CD4-positive, alpha-beta T cell treated with Interferon alpha-2 for 1 hour (primary cell): ENCODE measurements at regions not wholly inside any gene's neighbourhood (a gene's known extent, or its start where the extent isn't known, plus 50 kb on each side); places are given as distances from the start of the nearest gene placed in this dataset.

ENCODE experiments used
- DNase-seq, 2 donors: peaks; one replicate each; pipeline ENCODE4 v3.0.0-alpha.2; 2020 to 2022

GRCh38 chr3:107992976-107993684 lies 97.7 kb downstream of the CD47 start:
- peak in 1 of 2 donors; percentile 42 for DNase-seq

GRCh38 chr3:107990926-107991325 lies 99.9 kb downstream of the CD47 start:
- DNase-seq: no peak

DNA sequence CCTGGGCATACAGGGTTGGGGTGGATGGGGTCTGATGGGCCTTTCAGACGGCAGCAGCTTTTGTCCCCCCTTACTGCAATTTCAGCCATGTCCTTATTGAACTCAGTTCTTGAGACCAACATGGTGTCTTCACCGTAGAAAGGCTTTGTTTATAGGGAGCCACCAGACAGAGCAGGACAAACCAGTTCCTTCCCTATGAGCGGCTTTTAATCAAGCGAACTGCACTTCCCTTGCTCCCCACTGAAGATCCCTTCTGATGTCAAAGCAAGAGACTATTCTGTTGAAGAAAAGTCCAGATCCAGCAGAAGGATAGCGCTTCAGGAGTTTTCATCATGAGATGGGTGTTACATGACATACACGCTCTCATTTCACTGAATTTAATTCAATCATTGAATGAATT lies 100.4 kb downstream of the CD47 start:
- no peak for DNase-seq

DNA sequence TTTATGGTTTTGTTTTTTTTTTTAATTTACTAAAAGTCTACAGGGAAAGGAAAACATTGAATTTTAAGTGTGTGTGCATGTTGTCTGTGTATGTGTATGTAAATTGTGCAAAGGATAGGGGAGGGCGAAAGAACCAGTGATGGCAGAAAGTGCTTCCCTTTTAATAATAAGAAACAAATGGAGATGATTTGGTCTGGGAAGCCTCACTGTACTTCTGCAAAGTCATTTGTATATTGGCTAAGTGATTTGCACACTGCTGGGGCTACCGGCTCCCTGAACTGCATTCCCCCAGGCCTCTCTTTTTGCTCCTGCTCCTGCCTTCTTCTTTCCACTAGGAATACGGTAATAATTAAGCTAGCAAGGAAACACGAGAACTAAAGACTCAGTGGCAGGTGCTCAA lies 101.2 kb downstream of the CD47 start:
- DNase-seq: no peak

DNA sequence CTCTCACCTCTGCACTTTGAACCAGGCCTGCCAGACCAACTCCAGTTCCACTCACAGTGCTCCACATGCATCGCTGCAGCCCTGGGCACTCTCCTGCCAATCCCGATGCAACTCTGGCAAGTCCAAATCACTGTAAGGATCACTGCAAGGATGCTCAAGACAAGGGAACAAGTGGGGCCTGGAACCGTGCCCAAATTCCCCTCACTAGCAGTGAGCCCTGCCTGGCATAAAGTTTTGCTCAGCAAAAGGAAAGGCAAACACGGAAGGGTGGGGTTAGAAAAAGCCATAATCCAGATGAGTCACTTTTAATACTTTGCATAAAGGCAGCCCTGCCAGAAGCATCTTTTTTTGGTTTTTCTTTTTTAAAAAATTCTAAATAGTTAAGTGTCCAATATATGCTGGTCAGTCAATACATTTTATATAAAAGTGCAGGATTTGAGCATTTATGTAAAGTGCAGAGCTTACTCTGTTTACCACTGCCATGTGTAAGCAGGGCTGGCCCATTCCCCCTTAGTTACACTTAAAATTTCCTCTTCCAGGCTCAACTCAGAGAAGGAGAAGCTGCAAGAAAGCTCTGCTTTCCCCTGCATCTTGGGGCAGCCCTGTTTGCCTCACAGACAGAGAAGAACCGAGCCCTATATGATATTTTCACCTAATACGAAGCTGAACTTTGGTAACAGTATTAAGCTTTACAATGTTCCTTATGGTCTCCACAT lies 102.2 kb downstream of the CD47 start:
- DNase-seq: peak; percentile 27 to 32

DNA sequence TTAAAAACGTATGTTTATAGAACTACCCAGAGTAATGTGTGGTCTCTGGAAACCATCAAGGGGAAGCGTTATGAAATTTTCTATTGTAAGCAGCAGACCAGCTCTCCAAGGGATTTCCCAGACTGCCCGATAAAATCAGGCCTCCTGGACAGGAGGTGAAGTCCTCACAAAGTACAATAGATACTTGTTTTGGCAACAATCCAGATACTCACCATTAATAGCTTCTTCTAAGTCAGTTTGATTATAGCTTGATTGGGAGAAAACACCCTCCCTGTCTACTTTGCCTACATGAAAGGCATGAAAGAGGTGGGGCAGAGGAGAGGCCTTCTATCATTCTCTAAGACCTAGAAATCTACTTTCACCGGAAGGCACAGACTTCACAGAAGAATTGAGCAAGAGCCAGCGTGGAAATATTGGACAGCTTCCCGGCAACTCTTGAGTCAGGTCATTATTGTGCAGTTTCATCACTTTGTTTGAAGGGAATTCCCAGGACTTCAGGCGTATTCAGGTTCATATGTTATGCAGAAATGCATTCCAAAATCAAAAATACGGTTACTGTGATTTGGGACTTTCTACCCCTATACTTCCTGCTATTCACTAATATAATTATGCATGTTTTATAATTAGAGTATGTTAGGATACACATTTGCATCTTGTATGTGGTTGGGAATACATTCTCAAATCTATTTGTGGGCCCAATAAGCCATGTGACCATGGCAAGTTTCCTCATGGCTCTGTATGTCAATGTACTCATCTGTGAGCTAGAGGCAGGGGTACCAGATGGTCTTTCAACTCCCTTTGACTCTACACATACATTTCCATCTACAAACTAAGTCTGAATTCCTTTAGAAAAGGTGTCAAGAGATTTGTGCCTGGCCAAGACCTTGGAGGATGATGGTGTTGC lies 103.5 kb downstream of the CD47 start:
- peak in 1 of 2 donors; percentile 54 for DNase-seq

GRCh38 chr3:107986505-107986904 lies 104.3 kb downstream of the CD47 start:
- DNase-seq: no peak

- peak; percentile 34 to 41 for DNase-seq
Observed at GRCh38 chr3:107985496-107985895, 105.3 kb downstream of the CD47 start.

- DNase-seq: no peak
Observed at GRCh38 chr3:107983247-107983646, 107.6 kb downstream of the CD47 start.

- no peak for DNase-seq
Observed at GRCh38 chr3:107982165-107982564, 108.7 kb downstream of the CD47 start.

- DNase-seq: no peak
Observed at GRCh38 chr3:107981471-107982111, 109.2 kb downstream of the CD47 start.

DNA sequence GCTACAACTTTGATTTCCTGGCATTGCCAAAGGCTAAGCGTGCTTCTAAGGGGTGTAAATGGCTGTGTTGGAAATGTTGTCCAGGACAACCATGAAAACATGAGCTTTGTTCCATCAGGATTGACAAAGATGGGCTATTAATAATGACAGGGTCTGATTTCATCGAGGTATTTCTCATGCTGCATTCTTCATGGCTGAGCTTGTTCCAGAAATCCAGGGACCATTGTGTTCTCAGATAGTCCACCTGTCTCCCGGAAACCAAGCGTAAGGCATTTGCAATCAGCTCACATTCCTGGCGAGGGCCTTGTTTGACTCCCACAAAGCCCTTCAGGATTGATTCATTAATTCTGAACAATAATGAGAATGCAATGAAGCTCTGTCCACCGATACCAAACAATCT lies 111.3 kb downstream of the CD47 start:
- DNase-seq: no peak

DNA sequence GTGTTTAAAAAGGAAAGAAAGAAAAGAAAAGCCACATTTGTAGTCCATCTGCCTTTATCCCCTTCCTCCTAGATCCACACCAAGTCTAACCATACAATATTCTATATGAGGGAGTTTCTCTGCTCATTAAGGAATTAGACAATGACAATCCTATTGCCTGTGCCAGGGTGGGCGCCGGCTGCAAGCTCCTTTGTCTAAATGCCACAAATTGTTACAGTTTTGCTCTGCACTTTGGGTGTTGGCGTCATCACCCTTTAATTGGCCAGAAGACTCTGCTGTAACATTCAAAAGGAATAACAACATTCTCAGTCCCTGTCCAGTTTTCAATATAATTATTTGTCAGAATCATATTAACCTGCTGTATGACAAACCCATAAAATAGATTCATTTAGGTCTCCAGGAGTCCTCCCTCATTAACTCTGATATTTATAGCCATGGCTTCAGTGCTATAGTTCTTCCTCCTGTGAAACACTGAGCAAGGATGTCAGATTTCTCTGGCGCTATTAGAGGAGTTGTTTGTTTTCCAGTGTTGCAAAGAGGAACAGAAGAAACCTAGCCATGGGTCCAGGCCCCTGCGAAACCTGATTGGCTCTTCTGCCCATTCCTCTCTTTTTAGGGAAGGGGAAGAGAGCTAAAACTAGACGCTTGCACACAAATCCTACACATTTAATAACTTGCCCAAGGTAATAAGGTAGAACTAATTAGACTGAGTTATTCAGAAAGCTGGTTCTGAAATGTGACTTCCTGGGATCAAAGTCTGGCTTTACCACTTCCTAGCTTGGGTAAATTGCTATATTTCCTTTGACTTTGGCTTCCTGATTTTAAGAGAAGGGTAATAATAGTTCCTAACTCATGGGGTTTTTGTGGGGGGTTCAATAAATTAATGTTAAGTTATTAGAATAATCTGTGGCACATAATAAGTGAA lies 112.4 kb downstream of the CD47 start:
- peak in 1 of 2 donors; percentile 26 for DNase-seq

GRCh38 chr3:107977221-107978130 lies 113.4 kb downstream of the CD47 start:
- no peak for DNase-seq

- DNase-seq: no peak
Observed at GRCh38 chr3:107976202-107976800, 114.5 kb downstream of the CD47 start.

GRCh38 chr3:107975529-107976201 lies 115.2 kb downstream of the CD47 start:
- DNase-seq: peak in 1 of 2 donors; percentile 17

- no peak for DNase-seq
Observed at GRCh38 chr3:107973961-107974360, 116.9 kb downstream of the CD47 start.

DNA sequence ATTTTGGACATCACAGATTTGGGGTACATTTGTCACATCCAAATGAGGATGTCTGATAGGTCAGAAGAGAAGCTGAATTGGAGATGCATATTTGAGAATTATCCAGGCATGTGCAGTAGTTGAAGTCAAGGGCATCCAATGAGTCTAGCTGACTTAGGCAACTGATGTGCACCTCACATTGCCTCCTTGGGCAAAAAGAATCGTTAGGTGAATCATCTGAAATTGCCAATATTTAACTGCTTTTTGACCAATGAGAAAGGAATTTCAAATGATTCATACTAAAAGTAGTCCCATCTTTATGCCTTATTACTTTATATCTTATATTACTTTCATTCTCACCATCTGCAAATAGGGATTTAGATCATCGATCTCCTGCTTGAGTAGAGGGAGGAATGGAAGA lies 117.7 kb downstream of the CD47 start:
- DNase-seq: no peak

GRCh38 chr3:107970993-107971580 lies 119.7 kb downstream of the CD47 start:
- DNase-seq: no peak
